Midbrain (tissue), 1 donor: ENCODE measurements at regions not wholly inside any gene's neighbourhood (a gene's known extent, or its start where the extent isn't known, plus 50 kb on each side); places are given as distances from the start of the nearest gene placed in this dataset.
"Not testable (repeated sequence)": the region's sequence is repeated elsewhere in the genome, so short reads cannot be mapped to it uniquely, and the experiment has no call there.

Source experiments
- DNase-seq: peaks from one replicate; lab custom pipeline; 2025; lab: John Stamatoyannopoulos, UW

DNA sequence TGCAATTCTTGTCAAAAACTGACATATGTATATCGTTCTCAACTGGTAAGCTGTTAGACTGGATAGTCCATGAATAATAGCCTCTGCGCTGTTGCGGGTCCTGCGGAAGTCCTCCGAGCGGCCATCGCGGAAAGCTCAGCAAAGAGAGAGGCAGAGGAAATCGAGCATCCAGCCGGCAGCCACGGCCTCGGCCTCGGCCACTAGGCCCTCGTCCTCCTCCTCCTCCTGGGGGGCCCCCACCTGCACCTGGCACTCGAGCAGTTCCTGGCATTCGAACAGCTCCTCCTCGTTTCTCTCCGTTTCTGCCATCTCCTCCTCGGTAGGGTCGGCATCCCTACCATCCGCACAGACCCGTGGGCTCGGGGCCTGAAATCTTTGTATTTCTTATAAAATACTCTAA lies 111.2 kb upstream of the CYLC1 start:
- DNase-seq = not testable (repeated sequence)

DNA sequence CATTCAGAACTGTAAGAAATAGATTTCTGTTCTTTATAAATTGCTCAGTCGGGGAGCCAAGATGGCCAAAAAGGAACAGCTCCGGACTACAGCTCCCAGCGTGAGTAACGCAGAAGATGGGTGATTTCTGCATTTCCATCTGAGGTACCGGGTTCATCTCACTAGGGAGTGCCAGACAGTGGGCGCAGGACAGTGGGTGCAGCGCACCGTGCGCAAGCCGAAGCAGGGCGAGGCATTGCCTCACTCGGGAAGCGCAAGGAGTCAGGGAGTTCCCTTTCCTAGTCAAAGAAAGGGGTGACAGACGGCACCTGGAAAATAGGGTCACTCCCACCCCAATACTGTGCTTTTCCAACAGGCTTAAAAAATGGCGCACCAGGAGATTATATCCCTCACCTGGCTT lies 110.5 kb upstream of the CYLC1 start:
- DNase-seq = not testable (repeated sequence)

DNA sequence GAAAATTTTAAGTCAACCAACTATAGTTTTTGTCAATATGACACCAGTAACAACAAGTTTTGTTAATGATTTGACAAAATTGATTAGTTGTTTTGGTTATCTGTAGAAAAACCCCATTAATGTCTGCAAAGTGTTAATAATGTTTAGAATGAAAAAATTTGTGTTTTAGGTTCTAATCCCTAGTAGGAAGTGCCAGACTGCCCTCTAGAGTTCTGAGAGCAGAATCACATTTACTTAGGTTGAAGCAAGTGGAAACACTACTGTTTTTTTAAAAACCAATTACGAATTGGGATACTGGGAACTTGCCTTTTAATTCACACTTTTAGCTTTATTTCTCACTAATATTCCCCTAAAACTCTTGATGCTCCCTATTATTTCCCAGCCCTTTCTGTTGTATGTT lies 101.1 kb upstream of the CYLC1 start:
- peak; percentile 0 for DNase-seq

DNA sequence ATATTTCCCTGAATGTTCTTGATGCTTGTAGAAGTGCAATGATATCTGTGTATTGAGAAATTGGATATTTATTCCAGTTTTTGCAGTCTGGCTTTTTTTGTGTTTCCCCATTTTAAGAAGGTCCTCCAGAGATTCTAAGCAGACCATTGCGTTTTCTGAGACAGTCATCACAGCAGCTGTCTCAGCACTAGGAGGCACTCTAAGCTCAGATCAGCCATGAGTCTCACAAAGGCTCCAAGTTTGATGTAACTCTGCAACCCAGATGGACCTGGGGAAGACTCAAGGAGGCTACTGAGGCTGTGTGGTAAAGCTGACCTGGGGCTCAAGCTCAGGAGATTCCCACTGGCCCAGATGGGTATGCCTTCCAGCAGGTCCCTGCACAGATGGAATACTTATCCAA lies 89.3 kb upstream of the CYLC1 start:
- DNase-seq = no peak
